Spleen (tissue), 11 donors: ENCODE measurements at regions not wholly inside any gene's neighbourhood (a gene's known extent, or its start where the extent isn't known, plus 50 kb on each side); places are given as distances from the start of the nearest gene placed in this dataset.

Source experiments
- DNase-seq: peaks from one replicate; pipeline ENCODE4 v3.0.0-alpha.2; 2020
- H3K27ac ChIP-seq, 8 donors: fragments of 200-600 bp; sonication (generic) in 7 of 8; 1 replicate in 4 of 8; 2 replicates in 4 of 8; pipeline versions ENCODE4 v1.5.0 to v1.8.0; 2016 to 2021; ENCODE audit warnings: inconsistent platforms in 4 of 8, mild to moderate bottlenecking in 4 of 8, moderate library complexity in 1 of 8
- H3K27me3 ChIP-seq, 7 donors: fragments of 200-600 bp; sonication (generic) in 6 of 7; replicated peaks in 1 of 7; 1 replicate in 4 of 7; 2 replicates in 3 of 7; pipeline versions ENCODE4 v1.5.0 to v1.8.0; 2016 to 2021; ENCODE audit warnings: inconsistent platforms in 3 of 7, mild to moderate bottlenecking in 1 of 7
- H3K36me3 ChIP-seq, 6 donors: fragments of 200-600 bp; sonication (generic) in 5 of 6; 1 replicate in 4 of 6; 2 replicates in 2 of 6; pipeline versions ENCODE4 v1.5.0 to v1.8.0; 2016 to 2021; ENCODE audit warnings: inconsistent platforms in 2 of 6
- H3K4me1 ChIP-seq, 6 donors: fragments of 200-600 bp; sonication (generic) in 5 of 6; 1 replicate in 3 of 6; 2 replicates in 3 of 6; pipeline versions ENCODE4 v1.5.0 to v1.8.0; 2016 to 2021; ENCODE audit warnings: inconsistent platforms in 3 of 6
- H3K4me3 ChIP-seq, 8 donors: fragments of 200-600 bp; sonication (generic) in 7 of 8; 1 replicate in 4 of 8; 2 replicates in 4 of 8; pipeline versions ENCODE4 v1.5.0 to v1.8.0; 2016 to 2021; ENCODE audit warnings: inconsistent platforms in 4 of 8, mild to moderate bottlenecking in 4 of 8, moderate library complexity in 2 of 8
- H3K9me3 ChIP-seq, 8 donors: fragments of 200-600 bp; sonication (generic) in 7 of 8; 1 replicate in 4 of 8; 2 replicates in 4 of 8; pipeline versions ENCODE4 v1.5.0 to v1.8.0; 2016 to 2021; ENCODE audit warnings: inconsistent platforms in 4 of 8
- POLR2A ChIP-seq, 3 donors: fragments of 450-650 bp; IDR thresholded peaks; one replicate each; pipeline ENCODE4 v1.5.1; 2017; ENCODE audit warnings: antibody characterized with exemption in 3 of 3, mild to moderate bottlenecking in 1 of 3
- POLR2AphosphoS5 ChIP-seq, 3 donors: sonication (generic); formaldehyde crosslinking; IDR thresholded peaks; one replicate each; pipeline ENCODE4 v1.5.1; 2017; ENCODE audit warnings: antibody characterized with exemption in 3 of 3
- WGBS, 5 donors: extraction: QIAGEN DNeasy Blood & Tissue Kit in 3 of 5; methylation state at CpG; one replicate each; pipeline versions ENCODE4 v1.1.5 to v1.1.7; 2013 to 2018; 5-methylcytosine and 5-hydroxymethylcytosine counted together
- intact Hi-C: fragments of 100-400 bp; cut with DNase I; formaldehyde crosslinking; loops from one replicate; pipeline ENCODE4 v1.15.0; 2023; ENCODE audit warnings: low total_unique reads
- TF ChIP-seq, protein P1 (sequence below), 11 experiments: fragments of 200-600 bp in 7 of 11; fragments of 450-650 bp in 4 of 11; sonication (generic) in 4 of 11; IDR thresholded peaks in 8 of 11; conservative IDR thresholded peaks in 3 of 11; 1 replicate in 7 of 11; 2 replicates in 4 of 11; pipeline versions ENCODE4 v1.4.0 to v1.8.0; 2016 to 2021; ENCODE audit warnings: antibody characterized with exemption in 11 of 11, inconsistent platforms in 4 of 11, mild to moderate bottlenecking in 1 of 11
- donor health status: healthy with polysubstance abuse.
- donor health status: DM: no; HTN: no; CAD: no; lungs with moderate emphysema.
- donor health status: DM: no; HTN: no; CAD: no.
- donor health status: Bipolar disorder and iron deficiency.
- donor health status: healthy.
- donor health status: DM: no; HTN: no; CAD: no.
- donor health status: DM: yes; HTN: yes; CAD: no.

DNA sequence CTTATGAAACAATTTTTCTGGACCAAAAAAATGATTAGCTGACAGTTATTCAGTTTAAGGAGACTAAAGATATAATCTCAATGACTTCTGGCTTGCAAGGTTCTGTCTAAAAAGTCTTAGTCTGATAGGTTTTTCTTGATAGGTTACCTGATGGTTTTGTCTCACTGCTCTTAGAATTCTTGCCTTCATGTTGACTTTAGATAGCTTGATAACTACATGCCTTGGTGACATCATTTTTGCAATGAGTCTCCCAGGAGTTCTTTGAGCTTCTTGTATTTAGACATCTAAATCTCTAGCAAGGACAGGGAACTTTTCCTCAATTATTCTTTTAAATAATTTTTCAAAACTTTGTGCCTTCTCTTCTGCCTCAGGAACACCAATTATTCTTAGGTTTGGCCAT lies 1965.3 kb downstream of the ARAP2 start:
- H3K9me3 ChIP-seq: peaks cover 0 to 6% (median 0%) of the 10 kb centered on the region in 8 donors
- no peak for TF ChIP-seq POLR2A (IDR thresholded peaks at IDR 0.05)
- TF ChIP-seq, protein P1, sequence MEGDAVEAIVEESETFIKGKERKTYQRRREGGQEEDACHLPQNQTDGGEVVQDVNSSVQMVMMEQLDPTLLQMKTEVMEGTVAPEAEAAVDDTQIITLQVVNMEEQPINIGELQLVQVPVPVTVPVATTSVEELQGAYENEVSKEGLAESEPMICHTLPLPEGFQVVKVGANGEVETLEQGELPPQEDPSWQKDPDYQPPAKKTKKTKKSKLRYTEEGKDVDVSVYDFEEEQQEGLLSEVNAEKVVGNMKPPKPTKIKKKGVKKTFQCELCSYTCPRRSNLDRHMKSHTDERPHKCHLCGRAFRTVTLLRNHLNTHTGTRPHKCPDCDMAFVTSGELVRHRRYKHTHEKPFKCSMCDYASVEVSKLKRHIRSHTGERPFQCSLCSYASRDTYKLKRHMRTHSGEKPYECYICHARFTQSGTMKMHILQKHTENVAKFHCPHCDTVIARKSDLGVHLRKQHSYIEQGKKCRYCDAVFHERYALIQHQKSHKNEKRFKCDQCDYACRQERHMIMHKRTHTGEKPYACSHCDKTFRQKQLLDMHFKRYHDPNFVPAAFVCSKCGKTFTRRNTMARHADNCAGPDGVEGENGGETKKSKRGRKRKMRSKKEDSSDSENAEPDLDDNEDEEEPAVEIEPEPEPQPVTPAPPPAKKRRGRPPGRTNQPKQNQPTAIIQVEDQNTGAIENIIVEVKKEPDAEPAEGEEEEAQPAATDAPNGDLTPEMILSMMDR (IDR thresholded peaks at IDR 0.05 in 8 of 11, conservative IDR thresholded peaks at IDR 0.05 in 3 of 11): no peak
- no peak for TF ChIP-seq POLR2AphosphoS5 (IDR thresholded peaks at IDR 0.05)
- no peaks in the 10 kb centered on the region for H3K36me3 ChIP-seq
- H3K4me1 ChIP-seq: no peaks in the 10 kb centered on the region
- H3K27ac ChIP-seq: no peak overlapping the region
- intact Hi-C loops: no loop called here
- DNase-seq: no peak
- no peak overlapping the region for H3K4me3 ChIP-seq
- H3K27me3 ChIP-seq: no peaks in the 10 kb centered on the region

DNA sequence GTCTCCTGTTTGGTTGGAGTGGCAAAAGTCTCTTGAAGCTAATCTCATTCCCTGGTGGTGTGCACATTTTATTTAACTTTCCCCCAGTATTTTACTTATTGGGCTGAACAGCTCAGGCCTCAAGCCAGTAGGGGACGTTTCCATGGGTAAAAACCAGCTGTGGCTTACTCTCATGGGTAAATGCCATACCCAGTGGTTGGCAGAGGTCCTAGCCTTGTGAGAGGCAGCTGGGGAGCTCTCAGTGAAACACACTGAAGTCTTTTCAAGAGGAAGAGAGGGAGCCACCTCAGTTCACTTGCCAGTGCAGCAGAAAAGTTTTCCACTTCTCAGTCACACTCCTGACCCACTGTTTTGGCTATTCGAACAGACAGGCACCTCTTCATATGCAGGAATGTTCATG lies 1964.2 kb downstream of the ARAP2 start:
- 43 to 74% (median 53%) methylated on average over 2 of the region's 2 CpGs for WGBS, 5 donors
- TF ChIP-seq, protein P1 (IDR thresholded peaks at IDR 0.05 in 8 of 11, conservative IDR thresholded peaks at IDR 0.05 in 3 of 11): no peak
- TF ChIP-seq POLR2A (IDR thresholded peaks at IDR 0.05): no peak
- no peak for TF ChIP-seq POLR2AphosphoS5 (IDR thresholded peaks at IDR 0.05)
- no peak overlapping the region for H3K27ac ChIP-seq
- intact Hi-C loops: no loop called here
- H3K27me3 ChIP-seq: no peaks in the 10 kb centered on the region
- H3K4me1 ChIP-seq: no peaks in the 10 kb centered on the region
- H3K4me3 ChIP-seq: no peak overlapping the region
- H3K36me3 ChIP-seq: no peaks in the 10 kb centered on the region
- no peak for DNase-seq
- peaks cover 0 to 6% (median 0%) of the 10 kb centered on the region in 8 donors for H3K9me3 ChIP-seq

DNA sequence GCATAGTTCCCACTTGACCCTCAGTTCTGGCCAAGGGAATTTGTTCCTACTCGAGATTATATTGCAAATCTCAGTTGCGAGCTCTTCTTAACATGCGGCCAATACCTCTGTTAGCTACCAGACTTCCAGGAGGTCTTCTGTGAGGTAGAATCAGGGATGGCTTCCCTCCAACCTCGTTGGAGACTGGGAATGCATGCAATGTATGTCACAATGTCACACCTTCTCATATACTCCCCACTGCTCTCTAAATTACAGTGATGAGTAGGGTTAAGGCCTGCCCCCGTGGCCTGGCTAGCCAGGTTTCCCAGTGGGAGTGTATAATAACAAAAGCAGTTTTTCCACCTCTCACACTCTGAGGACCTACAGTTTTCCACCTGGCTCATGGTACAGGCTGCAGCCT lies 1962.5 kb downstream of the ARAP2 start:
- Histone ChIP-seq H3K27me3 (no peaks in the 10 kb centered on the region), H3K27ac (no peak overlapping the region), H3K36me3 (no peaks in the 10 kb centered on the region), H3K4me1 (no peaks in the 10 kb centered on the region), H3K4me3 (no peak overlapping the region), H3K9me3 (peaks cover 0 to 6% (median 0%) of the 10 kb centered on the region in 8 donors)
- intact Hi-C loops: no loop called here
- WGBS, 5 donors: 63 to 76% (median 66%) methylated on average over 5 of the region's 5 CpGs
- TF ChIP-seq POLR2A (IDR thresholded peaks at IDR 0.05) (no peak), POLR2AphosphoS5 (IDR thresholded peaks at IDR 0.05) (no peak)
- TF ChIP-seq, protein P1 (IDR thresholded peaks at IDR 0.05 in 8 of 11, conservative IDR thresholded peaks at IDR 0.05 in 3 of 11): no peak
- no peak for DNase-seq

DNA sequence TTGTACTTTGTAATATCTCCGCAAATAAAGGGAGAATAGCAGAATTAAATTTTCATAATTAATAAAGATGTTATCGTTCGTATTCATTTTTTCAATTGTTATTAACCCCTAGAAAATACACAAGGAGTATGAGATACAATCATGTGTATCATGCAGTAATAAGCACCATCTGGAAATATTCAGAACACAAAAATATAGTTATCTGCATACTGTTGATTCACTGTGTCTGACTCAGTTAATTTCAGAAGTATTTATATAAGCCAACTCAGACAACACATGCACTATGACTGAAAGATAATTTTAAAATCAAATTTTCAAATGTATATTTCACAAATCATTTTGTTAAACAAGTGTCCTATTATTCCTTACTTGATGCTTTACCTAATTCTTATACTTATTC lies 1954.8 kb downstream of the ARAP2 start:
- DNase-seq: no peak
- Histone ChIP-seq H3K36me3 (no peaks in the 10 kb centered on the region), H3K27me3 (no peaks in the 10 kb centered on the region), H3K27ac (no peak overlapping the region), H3K4me1 (no peaks in the 10 kb centered on the region), H3K4me3 (no peak overlapping the region), H3K9me3 (no peaks in the 10 kb centered on the region)
- WGBS, 5 donors: 61 to 94% (median 89%) methylated on average over 3 of the region's 3 CpGs
- intact Hi-C loops: no loop called here
- no peak for TF ChIP-seq POLR2A (IDR thresholded peaks at IDR 0.05)
- TF ChIP-seq POLR2AphosphoS5 (IDR thresholded peaks at IDR 0.05): no peak
- TF ChIP-seq, protein P1 (IDR thresholded peaks at IDR 0.05 in 8 of 11, conservative IDR thresholded peaks at IDR 0.05 in 3 of 11): no peak
